GM12872 (cell line): ENCODE measurements at regions not wholly inside any gene's neighbourhood (a gene's known extent, or its start where the extent isn't known, plus 50 kb on each side); places are given as distances from the start of the nearest gene placed in this dataset.

Source experiments
- CTCF ChIP-seq: IDR thresholded peaks from 3 replicates; pipeline ENCODE4 v1.5.1; 2011; ENCODE audit warnings: low read depth, mild to moderate bottlenecking, low read length, moderate library complexity; ENCODE audit not compliant: insufficient read depth

GRCh38 chr4:3845094-3845743 is 79.0 kb downstream of the ADRA2C start:
- TF ChIP-seq CTCF, result no peak

- no peak for TF ChIP-seq CTCF
Measured at GRCh38 chr4:3845744-3846429, 79.7 kb downstream of the ADRA2C start.

- no peak for TF ChIP-seq CTCF
Measured at GRCh38 chr4:3847211-3847940, 81.2 kb downstream of the ADRA2C start.

GRCh38 chr4:3848323-3848722 is 82.1 kb downstream of the ADRA2C start:
- TF ChIP-seq CTCF, result no peak

GRCh38 chr4:3849140-3849539 is 83.0 kb downstream of the ADRA2C start:
- TF ChIP-seq CTCF, result no peak

- TF ChIP-seq CTCF, result no peak
Measured at GRCh38 chr4:3850128-3850527, 83.9 kb downstream of the ADRA2C start.

- no peak for TF ChIP-seq CTCF
Measured at GRCh38 chr4:3851211-3851610, 85.0 kb downstream of the ADRA2C start.
